Osteocyte (in vitro differentiated cells): ENCODE measurements at regions not wholly inside any gene's neighbourhood (a gene's known extent, or its start where the extent isn't known, plus 50 kb on each side); places are given as distances from the start of the nearest gene placed in this dataset.
"Not testable (repeated sequence)": the region's sequence is repeated elsewhere in the genome, so short reads cannot be mapped to it uniquely, and the experiment has no call there.

Experiments
- DNase-seq: peaks from one replicate; pipeline ENCODE4 v3.0.0; 2021; ENCODE audit warnings: mixed read lengths; ENCODE audit not compliant: unreplicated experiment; ENCODE audit errors: extremely low spot score
- H3K27ac Mint-ChIP-seq: one replicate; pipeline ENCODE4 v1.8.0; 2021; ENCODE audit warnings: mild to moderate bottlenecking, mixed read lengths; ENCODE audit not compliant: unreplicated experiment
- H3K27me3 Mint-ChIP-seq: one replicate; pipeline ENCODE4 v1.8.0; 2021; ENCODE audit warnings: mixed read lengths; ENCODE audit not compliant: unreplicated experiment
- H3K36me3 Mint-ChIP-seq: one replicate; pipeline ENCODE4 v1.8.0; 2021; ENCODE audit warnings: mixed read lengths; ENCODE audit not compliant: unreplicated experiment
- H3K4me1 Mint-ChIP-seq: one replicate; pipeline ENCODE4 v1.8.0; 2021; ENCODE audit warnings: mixed read lengths; ENCODE audit not compliant: unreplicated experiment
- H3K4me3 Mint-ChIP-seq: one replicate; pipeline ENCODE4 v1.8.0; 2021; ENCODE audit warnings: mild to moderate bottlenecking, moderate library complexity, mixed read lengths; ENCODE audit not compliant: unreplicated experiment
- H3K9me3 Mint-ChIP-seq: one replicate; pipeline ENCODE4 v1.8.0; 2021; ENCODE audit warnings: mixed read lengths; ENCODE audit not compliant: unreplicated experiment
- CTCF ChIP-seq: fragments of 200-600 bp; sonication (generic); IDR thresholded peaks from 2 replicates; pipeline ENCODE4 v1.5.0; 2021; ENCODE audit warnings: antibody characterized with exemption, mild to moderate bottlenecking, moderate library complexity

GRCh38 chr4:154120690-154121345 is 331.9 kb upstream of the SFRP2 start:
- no peak for DNase-seq
- no peaks in the 10 kb centered on the region for H3K36me3 Mint-ChIP-seq
- H3K9me3 Mint-ChIP-seq = no peaks in the 10 kb centered on the region
- no peak overlapping the region for H3K27ac Mint-ChIP-seq
- H3K4me3 Mint-ChIP-seq = no peak overlapping the region
- H3K4me1 Mint-ChIP-seq = peaks cover 7% of the 10 kb centered on the region
- H3K27me3 Mint-ChIP-seq = no peaks in the 10 kb centered on the region
- no peak for TF ChIP-seq CTCF

DNA sequence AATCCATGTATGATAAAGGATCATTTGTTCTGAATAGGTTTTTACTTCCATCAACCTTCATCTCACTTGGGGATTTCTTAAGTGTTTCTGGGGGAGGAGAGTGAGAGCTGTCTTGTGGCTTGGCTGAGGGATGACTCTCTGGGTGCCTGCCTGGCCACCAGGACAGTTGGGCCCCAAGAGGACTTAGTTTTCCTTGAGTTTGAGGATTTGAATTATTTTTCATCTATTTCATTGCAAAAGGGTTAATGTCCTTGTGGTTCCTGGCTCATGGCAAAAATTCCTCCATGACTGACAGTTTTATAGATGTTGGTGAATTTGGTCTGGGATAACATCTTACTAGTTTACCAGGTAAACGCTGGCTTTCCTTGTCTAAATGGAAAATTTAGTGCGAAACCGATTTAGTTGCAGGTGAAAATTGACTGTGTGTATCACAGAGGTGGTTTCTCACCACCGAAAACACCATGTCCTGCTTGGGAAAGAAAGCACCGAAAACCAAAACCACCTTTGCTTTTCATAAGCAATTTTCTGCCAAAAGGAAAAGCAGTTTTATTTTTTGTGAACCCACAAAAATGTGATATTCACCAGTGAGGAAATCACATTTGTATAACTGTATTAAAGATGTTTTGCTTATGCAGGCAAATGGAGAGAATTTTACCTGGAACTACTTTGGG is 331.3 kb upstream of the SFRP2 start:
- Mint-ChIP-seq H3K4me1 (peaks cover 7% of the 10 kb centered on the region), H3K27ac (no peak overlapping the region), H3K36me3 (no peaks in the 10 kb centered on the region), H3K27me3 (no peaks in the 10 kb centered on the region), H3K4me3 (no peak overlapping the region), H3K9me3 (no peaks in the 10 kb centered on the region)
- no peak for TF ChIP-seq CTCF
- DNase-seq = no peak

DNA sequence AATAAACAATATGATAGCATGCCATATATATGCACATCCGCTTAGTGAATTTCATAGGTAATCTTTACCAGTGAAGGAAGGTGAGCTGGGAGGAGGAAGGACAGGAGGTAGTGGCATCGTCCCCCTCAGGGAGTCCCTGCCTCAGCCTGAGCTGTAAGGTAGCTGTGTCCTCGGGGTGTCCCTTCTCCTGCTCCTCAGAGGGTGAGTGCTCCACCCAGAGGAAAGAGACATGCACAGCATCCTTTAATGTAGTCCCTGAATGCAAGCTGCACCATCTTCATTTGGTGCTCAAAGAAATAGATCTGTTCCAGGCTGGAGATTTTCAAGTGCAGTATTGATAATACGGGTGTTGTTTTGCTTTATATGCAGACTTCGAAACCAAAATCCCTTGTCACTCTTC is 330.4 kb upstream of the SFRP2 start:
- H3K36me3 Mint-ChIP-seq = no peaks in the 10 kb centered on the region
- peaks cover 4% of the 10 kb centered on the region for H3K4me1 Mint-ChIP-seq
- no peak overlapping the region for H3K4me3 Mint-ChIP-seq
- no peak for TF ChIP-seq CTCF
- H3K9me3 Mint-ChIP-seq = no peaks in the 10 kb centered on the region
- no peak overlapping the region for H3K27ac Mint-ChIP-seq
- DNase-seq = no peak
- H3K27me3 Mint-ChIP-seq = no peaks in the 10 kb centered on the region

- not testable (repeated sequence) for DNase-seq, H3K4me1 Mint-ChIP-seq, H3K27me3 Mint-ChIP-seq, H3K4me3 Mint-ChIP-seq, H3K36me3 Mint-ChIP-seq, H3K27ac Mint-ChIP-seq
- peaks cover 12% of the 10 kb centered on the region for H3K9me3 Mint-ChIP-seq
Measured at GRCh38 chr4:154117726-154118125, 328.8 kb upstream of the SFRP2 start.

- Mint-ChIP-seq H3K4me3 (no peak overlapping the region), H3K9me3 (peaks cover 32% of the 10 kb centered on the region), H3K36me3 (no peaks in the 10 kb centered on the region), H3K27ac (no peak overlapping the region), H3K4me1 (no peaks in the 10 kb centered on the region), H3K27me3 (no peaks in the 10 kb centered on the region)
- DNase-seq = no peak
- no peak for TF ChIP-seq CTCF
Measured at GRCh38 chr4:154107337-154107736, 318.5 kb upstream of the SFRP2 start.
